NCI-H187 (cell line): ENCODE measurements at regions not wholly inside any gene's neighbourhood (a gene's known extent, or its start where the extent isn't known, plus 50 kb on each side); places are given as distances from the start of the nearest gene placed in this dataset.

Experiments
- DNase-seq, 2 experiments: peaks; one replicate each; lab custom pipeline; 2025; lab: John Stamatoyannopoulos, UW

GRCh38 chr7:18315241-18315640 is 180.3 kb upstream of the HDAC9 start:
- DNase-seq = no peak

DNA sequence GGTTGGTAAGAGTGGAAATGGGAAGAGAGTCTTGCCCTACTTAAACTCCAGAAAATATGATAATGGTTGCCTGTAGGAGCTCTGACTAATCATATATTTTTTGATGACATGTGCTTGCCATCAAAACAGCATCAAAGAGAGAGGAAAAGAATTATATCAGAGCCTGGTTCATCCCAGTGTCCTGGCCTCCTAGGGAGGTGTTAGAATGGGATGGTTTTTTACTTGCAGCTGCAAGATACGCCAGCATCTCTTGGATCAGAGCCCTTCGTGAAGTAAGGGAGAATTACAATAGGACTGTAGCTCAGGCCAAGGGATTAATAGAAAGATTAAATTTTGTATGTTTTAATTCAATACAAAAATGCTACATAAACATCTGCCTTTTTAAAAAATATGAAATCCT is 177.6 kb upstream of the HDAC9 start:
- DNase-seq = no peak

GRCh38 chr7:18320422-18320821 is 175.1 kb upstream of the HDAC9 start:
- DNase-seq = no peak

DNA sequence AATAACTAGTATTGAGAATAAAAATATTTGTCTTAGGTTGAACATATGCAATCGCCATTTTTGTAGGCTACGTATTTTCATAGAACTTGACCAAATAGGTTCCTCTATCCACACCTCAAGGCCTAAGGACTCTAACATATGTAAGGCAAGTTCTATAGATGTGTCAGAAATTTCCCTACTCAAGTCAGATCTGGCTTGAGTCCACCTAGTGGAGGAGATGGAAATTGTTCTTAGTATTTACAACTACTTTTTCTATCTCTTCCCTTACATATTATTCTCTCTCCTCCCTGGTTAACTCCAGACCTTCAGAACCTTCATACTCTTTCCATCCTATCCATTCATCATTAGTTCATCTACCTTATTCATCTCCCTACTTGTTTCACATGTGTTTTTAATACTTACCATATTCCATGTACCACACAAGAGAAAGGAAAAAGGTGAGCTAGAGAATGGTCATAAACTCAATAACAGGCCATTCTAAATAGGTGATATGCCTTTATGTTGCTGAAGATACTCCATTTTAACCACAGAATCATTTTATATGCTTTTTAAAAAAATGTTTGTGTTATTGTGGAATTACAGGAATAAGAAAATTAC is 174.5 kb upstream of the HDAC9 start:
- DNase-seq = no peak

DNA sequence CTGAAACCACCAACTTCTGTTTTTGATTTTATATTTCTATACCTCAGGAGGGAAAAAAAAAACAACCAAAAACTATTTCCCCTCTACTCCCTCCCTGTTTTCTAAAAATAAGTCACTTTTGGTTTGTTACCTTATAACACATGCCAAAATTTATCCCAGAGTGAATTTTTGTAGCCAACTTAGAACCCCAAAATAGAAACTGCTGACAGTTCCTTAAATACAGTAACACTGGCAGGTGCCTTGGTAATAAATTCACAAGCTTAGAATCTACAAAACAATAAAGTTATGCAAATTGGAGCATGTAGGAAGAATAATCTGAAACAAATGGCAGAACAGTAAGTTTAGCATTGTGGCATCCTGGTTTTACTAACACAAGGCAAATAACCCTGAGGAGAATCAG is 165.0 kb upstream of the HDAC9 start:
- no peak for DNase-seq

DNA sequence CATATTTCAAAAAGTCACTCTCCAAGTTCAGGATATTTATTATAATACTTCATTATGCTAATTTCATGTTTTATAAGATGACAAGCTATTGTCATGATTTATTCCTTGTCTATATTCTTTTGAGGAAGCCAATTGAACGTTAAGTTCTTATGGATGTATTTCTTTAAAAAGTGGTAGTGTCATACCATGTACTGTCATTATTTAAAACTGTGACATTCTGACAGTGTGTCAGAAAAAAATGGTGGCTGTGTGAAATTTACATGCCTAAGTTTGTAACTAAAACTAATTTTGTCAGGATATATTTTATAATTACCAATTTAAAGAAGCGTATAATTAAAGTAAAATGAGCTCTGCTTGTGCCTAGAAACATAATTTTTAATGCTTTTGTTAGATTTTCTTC is 158.9 kb upstream of the HDAC9 start:
- no peak for DNase-seq

- no peak for DNase-seq
Observed at GRCh38 chr7:18337048-18337809, 158.3 kb upstream of the HDAC9 start.

- DNase-seq = no peak
Observed at GRCh38 chr7:18338910-18339523, 156.5 kb upstream of the HDAC9 start.

- DNase-seq = no peak
Observed at GRCh38 chr7:18341756-18342155, 153.8 kb upstream of the HDAC9 start.

GRCh38 chr7:18343047-18343446 is 152.5 kb upstream of the HDAC9 start:
- no peak for DNase-seq

- no peak for DNase-seq
Observed at GRCh38 chr7:18344536-18344935, 151.0 kb upstream of the HDAC9 start.

GRCh38 chr7:18345641-18346234 is 149.8 kb upstream of the HDAC9 start:
- peak; percentile 23 to 47 for DNase-seq

DNA sequence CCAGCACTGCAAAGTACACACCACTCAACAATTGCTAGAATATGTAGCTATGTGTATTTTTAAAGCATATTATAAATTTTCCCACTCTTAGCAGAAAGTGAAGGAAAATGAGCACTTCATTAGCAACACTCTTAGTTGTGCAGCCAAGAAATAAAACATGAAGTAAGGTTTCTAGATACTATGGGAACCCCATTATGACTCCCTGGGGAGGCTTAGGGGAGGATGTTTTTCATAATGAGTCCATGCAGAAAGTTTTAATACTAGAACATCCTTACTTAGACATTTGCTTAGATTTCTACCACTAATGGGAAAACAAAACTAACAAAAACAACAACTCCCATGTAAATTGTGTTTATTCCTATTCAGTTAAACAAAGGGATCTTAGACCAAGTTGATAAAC is 148.4 kb upstream of the HDAC9 start:
- DNase-seq = no peak

GRCh38 chr7:18350678-18351077 is 144.9 kb upstream of the HDAC9 start:
- no peak for DNase-seq

DNA sequence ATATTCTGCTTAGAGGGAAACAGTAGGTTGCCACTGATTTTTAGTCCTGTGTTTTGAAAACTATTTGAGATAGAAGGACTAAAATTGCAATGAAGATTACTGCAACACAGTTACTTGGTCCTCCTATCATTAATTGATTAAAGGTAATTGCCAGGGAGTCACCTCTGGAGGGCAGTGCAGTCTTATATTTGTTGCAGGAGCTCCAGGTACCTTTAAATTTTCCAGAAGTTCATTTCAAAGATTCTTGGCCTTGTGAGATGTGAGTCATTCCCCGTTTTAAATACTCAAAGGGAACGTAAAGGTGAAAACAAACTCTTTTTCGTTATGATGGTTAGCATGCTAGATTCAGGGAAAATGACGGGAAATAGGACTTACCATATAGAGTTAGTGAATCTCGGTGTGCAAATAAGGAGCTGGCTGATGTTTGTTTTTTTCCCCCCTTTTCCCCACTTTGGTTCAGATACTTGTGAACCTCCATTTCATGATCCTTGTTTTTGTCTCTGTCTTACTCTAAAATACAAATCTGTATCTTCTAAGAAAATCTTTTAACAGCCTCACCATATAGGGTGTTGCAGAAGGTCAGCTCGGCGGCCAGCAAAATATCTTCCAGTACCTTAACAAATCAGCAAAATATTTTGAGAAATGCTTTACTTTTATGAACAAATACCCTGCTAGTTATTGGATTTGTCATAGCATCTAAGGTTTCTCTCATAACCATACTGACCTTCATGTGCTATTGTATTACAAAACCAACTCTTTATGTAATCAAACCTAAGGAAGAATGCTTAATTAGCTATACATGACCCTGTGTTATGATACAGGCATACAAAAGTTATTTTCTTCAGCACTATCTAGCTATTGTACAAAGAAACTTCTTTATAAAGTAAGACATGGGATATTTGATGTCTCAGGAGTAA is 143.0 kb upstream of the HDAC9 start:
- no peak for DNase-seq

DNA sequence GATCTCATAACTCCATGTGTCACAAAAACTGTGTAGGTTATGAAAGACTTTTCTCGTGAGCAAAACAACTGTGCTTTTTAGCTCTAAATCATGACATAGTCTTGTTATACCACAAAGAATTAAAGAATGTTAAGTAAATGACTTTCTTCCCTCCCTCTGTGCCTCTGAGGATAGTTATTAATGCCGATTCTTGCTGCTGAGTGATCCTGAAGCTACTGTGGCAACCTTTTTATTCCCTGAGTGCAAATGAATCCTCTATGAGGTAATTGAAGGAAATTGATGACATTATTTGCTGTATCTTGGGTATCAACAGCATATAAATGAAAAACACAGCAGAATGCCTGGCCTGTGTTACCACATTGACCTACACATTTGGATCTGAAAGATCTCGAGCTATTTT is 142.2 kb upstream of the HDAC9 start:
- no peak for DNase-seq

DNA sequence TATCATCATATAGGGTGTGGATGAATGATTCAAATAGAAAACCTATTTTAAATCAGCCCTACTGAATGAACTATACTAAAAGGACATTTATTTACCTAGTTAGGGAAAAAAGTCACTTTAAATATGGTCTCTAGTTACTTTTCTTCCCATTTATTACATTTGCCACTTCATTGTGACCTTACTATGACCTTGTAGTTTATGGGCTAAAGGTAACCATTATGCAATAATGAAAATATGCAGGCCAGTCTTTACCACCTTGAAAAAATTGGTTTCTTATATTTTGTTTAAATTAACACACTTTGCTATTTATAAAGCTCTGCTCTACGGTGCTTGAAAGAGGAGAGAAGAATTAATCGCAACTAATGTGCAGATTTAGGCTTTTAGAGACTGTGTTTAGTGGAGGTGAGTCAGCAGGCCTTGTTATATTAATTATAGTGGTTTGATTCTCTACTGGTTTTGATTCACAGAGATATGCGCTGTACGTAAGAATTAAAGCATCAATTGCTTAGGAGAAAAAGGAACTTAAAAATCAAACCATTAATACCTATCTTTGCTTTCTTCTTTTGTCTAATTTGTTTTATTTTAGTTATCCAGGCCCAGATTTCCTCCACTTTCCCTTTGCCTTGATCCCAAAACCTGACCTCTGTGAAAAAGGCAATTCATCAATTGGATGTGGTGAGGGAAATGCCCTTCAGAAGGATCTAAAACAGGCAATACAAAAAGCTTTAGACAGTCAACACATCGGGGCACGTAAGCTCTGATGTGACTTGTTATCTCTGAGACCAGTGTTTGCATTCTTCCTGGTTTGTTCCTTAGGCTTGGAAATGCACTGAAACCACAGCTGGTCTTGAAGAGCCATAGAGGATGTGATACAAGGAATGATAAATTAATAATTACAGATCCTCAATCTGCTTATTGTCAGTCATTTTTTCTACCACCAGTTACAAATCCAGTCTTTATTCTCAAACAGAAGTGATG is 141.2 kb upstream of the HDAC9 start:
- no peak for DNase-seq

DNA sequence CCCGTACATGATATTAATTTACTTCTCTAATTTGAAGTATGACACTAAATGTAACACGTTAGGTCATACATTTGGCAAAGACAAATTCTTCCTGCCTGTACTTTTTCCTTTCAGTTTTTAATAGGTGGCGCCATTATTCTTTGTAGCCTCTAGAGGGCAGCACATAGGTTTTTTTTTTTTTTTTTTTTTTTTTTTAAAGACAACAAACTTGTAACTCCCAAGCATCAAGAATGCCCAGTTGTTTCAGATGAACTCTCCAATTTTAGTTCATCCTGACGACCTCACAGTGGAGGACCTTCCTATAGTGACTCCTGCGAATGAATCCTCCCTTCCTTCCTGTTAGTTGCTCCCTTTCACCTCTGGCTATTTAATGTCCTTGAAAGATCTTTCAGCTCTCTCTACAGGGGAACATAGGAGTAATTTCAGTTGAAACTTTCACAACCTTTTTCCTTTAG is 139.3 kb upstream of the HDAC9 start:
- DNase-seq = no peak

- DNase-seq = no peak
Observed at GRCh38 chr7:18357691-18358090, 137.9 kb upstream of the HDAC9 start.

- no peak for DNase-seq
Observed at GRCh38 chr7:18361756-18362155, 133.8 kb upstream of the HDAC9 start.
